Ovary (tissue), 3 donors: ENCODE measurements at regions not wholly inside any gene's neighbourhood (a gene's known extent, or its start where the extent isn't known, plus 50 kb on each side); places are given as distances from the start of the nearest gene placed in this dataset.

ENCODE experiments used
- CTCF ChIP-seq, 3 donors: fragments of 450-650 bp in 2 of 3; fragments of 200-600 bp in 1 of 3; IDR thresholded peaks; one replicate each; pipeline versions ENCODE4 v1.5.1 to v1.8.0; 2016 to 2022; ENCODE audit warnings: antibody characterized with exemption in 3 of 3, mild to moderate bottlenecking in 1 of 3
- EP300 ChIP-seq: sonication (generic); formaldehyde crosslinking; IDR thresholded peaks from one replicate; pipeline ENCODE4 v1.6.1; 2017; ENCODE audit warnings: antibody characterized with exemption
- POLR2A ChIP-seq: fragments of 450-650 bp; IDR thresholded peaks from one replicate; pipeline ENCODE4 v1.6.1; 2017; ENCODE audit warnings: antibody characterized with exemption, mild to moderate bottlenecking, moderate library complexity
- donor health status: DM: no; HTN: no; CAD: no.

DNA sequence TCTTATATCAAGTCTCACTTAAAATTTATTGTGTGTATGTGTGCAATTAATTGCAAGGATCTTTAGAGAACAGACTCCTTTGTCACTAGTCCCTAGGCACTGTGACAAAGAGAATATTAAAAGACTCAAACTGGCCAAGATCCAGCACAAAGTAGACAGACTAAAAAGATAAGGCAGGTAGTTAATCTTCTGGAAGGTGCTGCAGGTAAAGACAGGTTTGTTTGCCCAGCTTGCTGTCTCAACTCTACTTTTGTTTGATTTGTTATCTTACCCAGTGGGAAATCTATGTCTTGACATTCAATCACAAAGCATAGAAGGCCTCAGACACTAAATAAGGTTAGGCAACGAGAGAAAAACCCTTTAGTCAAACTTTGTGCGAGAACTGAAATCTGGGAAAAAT lies 807.9 kb upstream of the LRRN3 start:
- TF ChIP-seq POLR2A (no peak), CTCF (IDR thresholded peaks at IDR 0.05) (no peak), EP300 (no peak)
